ENCODE measurements at regions not wholly inside any gene's neighbourhood (a gene's known extent, or its start where the extent isn't known, plus 50 kb on each side); places are given as distances from the start of the nearest gene placed in this dataset.

DNA sequence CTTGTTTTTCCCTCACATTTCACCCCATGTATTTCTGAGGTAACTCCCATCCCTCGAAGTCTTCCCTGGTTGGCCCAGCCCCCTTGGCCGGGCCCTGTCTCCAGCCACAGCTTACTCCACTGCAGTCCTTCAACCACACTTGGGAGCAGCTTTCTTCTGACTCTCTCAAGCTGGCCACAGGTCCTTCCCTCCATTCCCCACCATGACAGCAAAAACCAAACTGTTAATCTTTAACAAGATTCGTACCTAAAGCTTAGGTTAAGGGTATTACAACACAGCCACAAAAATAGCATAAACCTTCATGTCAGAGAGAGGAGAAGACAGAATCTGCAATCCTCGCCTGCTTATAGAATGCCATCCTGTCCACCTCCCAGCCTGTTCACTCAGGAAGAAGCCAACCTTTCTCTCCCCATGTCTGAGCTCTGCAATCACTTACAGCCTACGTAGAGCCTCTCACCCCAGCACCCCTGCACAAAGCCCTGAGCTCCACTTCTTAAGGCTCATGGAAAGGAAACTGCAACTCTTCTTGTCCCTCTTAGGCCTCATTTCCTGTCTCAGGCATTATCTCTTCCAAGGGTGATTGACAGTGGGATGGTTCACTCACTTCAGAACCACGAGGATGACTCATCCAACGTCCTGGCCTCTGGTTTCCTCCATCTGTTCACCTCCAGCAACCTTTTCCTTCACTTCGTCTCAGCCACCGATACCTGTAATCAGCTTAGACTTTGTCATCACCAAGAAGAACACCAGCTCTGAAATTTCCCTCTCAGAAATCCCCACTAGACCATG lies 72.8 kb downstream of the CD2 start:
- TF ChIP-seq, protein P1, sequence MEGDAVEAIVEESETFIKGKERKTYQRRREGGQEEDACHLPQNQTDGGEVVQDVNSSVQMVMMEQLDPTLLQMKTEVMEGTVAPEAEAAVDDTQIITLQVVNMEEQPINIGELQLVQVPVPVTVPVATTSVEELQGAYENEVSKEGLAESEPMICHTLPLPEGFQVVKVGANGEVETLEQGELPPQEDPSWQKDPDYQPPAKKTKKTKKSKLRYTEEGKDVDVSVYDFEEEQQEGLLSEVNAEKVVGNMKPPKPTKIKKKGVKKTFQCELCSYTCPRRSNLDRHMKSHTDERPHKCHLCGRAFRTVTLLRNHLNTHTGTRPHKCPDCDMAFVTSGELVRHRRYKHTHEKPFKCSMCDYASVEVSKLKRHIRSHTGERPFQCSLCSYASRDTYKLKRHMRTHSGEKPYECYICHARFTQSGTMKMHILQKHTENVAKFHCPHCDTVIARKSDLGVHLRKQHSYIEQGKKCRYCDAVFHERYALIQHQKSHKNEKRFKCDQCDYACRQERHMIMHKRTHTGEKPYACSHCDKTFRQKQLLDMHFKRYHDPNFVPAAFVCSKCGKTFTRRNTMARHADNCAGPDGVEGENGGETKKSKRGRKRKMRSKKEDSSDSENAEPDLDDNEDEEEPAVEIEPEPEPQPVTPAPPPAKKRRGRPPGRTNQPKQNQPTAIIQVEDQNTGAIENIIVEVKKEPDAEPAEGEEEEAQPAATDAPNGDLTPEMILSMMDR (IDR thresholded peaks at IDR 0.05) = no peak
- no peak for TF ChIP-seq POLR2A (IDR thresholded peaks at IDR 0.05)
